Heart left ventricle (tissue), 16 donors: ENCODE measurements at regions not wholly inside any gene's neighbourhood (a gene's known extent, or its start where the extent isn't known, plus 50 kb on each side); places are given as distances from the start of the nearest gene placed in this dataset.

Experiments
- ATAC-seq, 4 donors: fragments of 200-7000 bp; cut with Tn5 transposase; one replicate each; pipeline ENCODE4 v1.9.1; 2020 to 2022; ENCODE audit warnings: moderate library complexity in 4 of 4, mild to moderate bottlenecking in 3 of 4, moderate number of reproducible peaks in 1 of 4
- DNase-seq, 5 donors: peaks; one replicate each; pipeline ENCODE4 v3.0.0-alpha.2; 2020
- H3K27ac ChIP-seq, 12 donors: fragments of 200-600 bp; sonication (generic) in 4 of 12; one replicate each; pipeline versions ENCODE4 v1.5.0 to v1.8.0; 2016 to 2022; ENCODE audit warnings: mild to moderate bottlenecking in 2 of 12
- H3K27me3 ChIP-seq, 9 donors: fragments of 200-600 bp; sonication (generic) in 2 of 9; one replicate each; pipeline versions ENCODE4 v1.5.1 to v1.8.0; 2016 to 2022; ENCODE audit warnings: mild to moderate bottlenecking in 3 of 9
- H3K36me3 ChIP-seq, 9 donors: fragments of 200-600 bp; sonication (generic) in 2 of 9; one replicate each; pipeline versions ENCODE4 v1.5.0 to v1.8.0; 2018 to 2022; ENCODE audit warnings: mild to moderate bottlenecking in 2 of 9
- H3K4me1 ChIP-seq, 12 donors: fragments of 200-600 bp; sonication (generic) in 4 of 12; one replicate each; pipeline versions ENCODE4 v1.5.0 to v1.8.0; 2016 to 2022; ENCODE audit warnings: mild to moderate bottlenecking in 3 of 12
- H3K4me3 ChIP-seq, 12 donors: fragments of 200-600 bp; sonication (generic) in 4 of 12; one replicate each; pipeline versions ENCODE4 v1.5.0 to v1.8.0; 2017 to 2022; ENCODE audit warnings: mild to moderate bottlenecking in 9 of 12, moderate library complexity in 4 of 12
- H3K9me3 ChIP-seq, 12 donors: fragments of 200-600 bp; sonication (generic) in 4 of 12; one replicate each; pipeline versions ENCODE4 v1.5.0 to v1.8.0; 2016 to 2022; ENCODE audit warnings: mild to moderate bottlenecking in 1 of 12
- CTCF ChIP-seq, 12 donors: fragments of 200-600 bp; sonication (generic) in 4 of 12; IDR thresholded peaks; one replicate each; pipeline versions ENCODE4 v1.5.0 to v1.8.0; 2018 to 2022; ENCODE audit warnings: antibody characterized with exemption in 12 of 12, mild to moderate bottlenecking in 5 of 12
- POLR2A ChIP-seq, 2 donors: fragments of 450-650 bp; IDR thresholded peaks; one replicate each; pipeline ENCODE4 v1.6.1; 2017; ENCODE audit warnings: antibody characterized with exemption in 2 of 2, mild to moderate bottlenecking in 2 of 2, moderate library complexity in 2 of 2
- WGBS, 4 donors: extraction: QIAGEN DNeasy Blood & Tissue Kit in 2 of 4; methylation state at CpG; one replicate each; pipeline versions ENCODE4 v1.1.5 to v1.1.7; 2013 to 2018; 5-methylcytosine and 5-hydroxymethylcytosine counted together
- intact Hi-C, 10 donors: fragments of 100-400 bp; cut with DNase I; formaldehyde crosslinking; loops; one replicate each; pipeline versions ENCODE4 v1.11.1 to v1.14.2; 2022
- donor health status: ischemic (EF 13 %, LVEDD 7.1; RV severe dilation, severe dysfunction).
- donor health status: healthy with polysubstance abuse.
- donor health status: DM: no; HTN: yes; CAD: no.
- donor health status: DM: no; HTN: no; CAD: no.
- donor health status: ischemic (EF 25% LVEDD 6.9; RV normal size, moderate dysfunction).
- donor health status: ischemic (EF 25% LVEDD 5.7; RV mildly dilated, moderate dysfunction).
- donor health status: healthy.
- donor health status: DM: yes; HTN: yes; CAD: no.
- donor health status: ischemic (EF 35%, LVEDD 5.7; RV mildly dilated, moderate dysfunction).
- donor health status: nonischemic (EF 11% LVEDD 7.7; RV severe dilation, severe dysfunction).
- donor health status: DM: yes; HTN: yes; CAD: no.
- donor health status: PGD.
- donor health status: ischemic (EF 29% LVEDD 5.4; RV normal size, mild dysfunction).
- donor health status: nonischemic (EF 23%, LVEDD 6.1; RV moderate dilation, normal function).

- no peaks in the 10 kb centered on the region for H3K9me3 ChIP-seq
- H3K4me1 ChIP-seq, result no peaks in the 10 kb centered on the region
- H3K27me3 ChIP-seq, result no peaks in the 10 kb centered on the region
- no peak for DNase-seq
- no peak overlapping the region for H3K27ac ChIP-seq
- 85 to 88% (median 87%) methylated on average over 4 of the region's 4 CpGs for WGBS, 4 donors
- TF ChIP-seq POLR2A (IDR thresholded peaks at IDR 0.05), result no peak
- TF ChIP-seq CTCF (IDR thresholded peaks at IDR 0.05), result no peak
- H3K36me3 ChIP-seq, result no peaks in the 10 kb centered on the region
- ATAC-seq, result no peak
- intact Hi-C loops, result no loop called here
- no peak overlapping the region for H3K4me3 ChIP-seq
Observed at GRCh38 chr6:144918073-144918472, 632.9 kb downstream of the UTRN start.

GRCh38 chr6:144919560-144919959 lies 634.4 kb downstream of the UTRN start:
- no peak overlapping the region for H3K27ac ChIP-seq
- H3K4me1 ChIP-seq, result no peaks in the 10 kb centered on the region
- TF ChIP-seq CTCF (IDR thresholded peaks at IDR 0.05) (no peak), POLR2A (IDR thresholded peaks at IDR 0.05) (no peak)
- intact Hi-C loops, result no loop called here
- H3K36me3 ChIP-seq, result no peaks in the 10 kb centered on the region
- H3K9me3 ChIP-seq, result no peaks in the 10 kb centered on the region
- no peak for ATAC-seq
- no peak for DNase-seq
- WGBS, 4 donors, result 76 to 87% (median 81%) methylated on average over 2 of the region's 2 CpGs
- H3K27me3 ChIP-seq, result no peaks in the 10 kb centered on the region
- no peak overlapping the region for H3K4me3 ChIP-seq

GRCh38 chr6:144920391-144920961 lies 635.3 kb downstream of the UTRN start:
- Histone ChIP-seq H3K36me3 (no peaks in the 10 kb centered on the region), H3K27me3 (no peaks in the 10 kb centered on the region), H3K4me3 (no peak overlapping the region), H3K4me1 (no peaks in the 10 kb centered on the region), H3K27ac (no peak overlapping the region), H3K9me3 (no peaks in the 10 kb centered on the region)
- DNase-seq (no peak), ATAC-seq (no peak)
- 65 to 75% (median 69%) methylated on average over 4 of the region's 4 CpGs for WGBS, 4 donors
- intact Hi-C loops, result no loop called here
- TF ChIP-seq CTCF (IDR thresholded peaks at IDR 0.05), result no peak
- TF ChIP-seq POLR2A (IDR thresholded peaks at IDR 0.05), result no peak

- ATAC-seq (no peak), DNase-seq (no peak)
- Histone ChIP-seq H3K9me3 (no peaks in the 10 kb centered on the region), H3K27me3 (no peaks in the 10 kb centered on the region), H3K27ac (no peak overlapping the region), H3K4me1 (no peaks in the 10 kb centered on the region), H3K36me3 (no peaks in the 10 kb centered on the region), H3K4me3 (no peak overlapping the region)
- intact Hi-C loops, result no loop called here
- WGBS, 4 donors, result 73 to 89% (median 79%) methylated on average over 6 of the region's 6 CpGs
- TF ChIP-seq POLR2A (IDR thresholded peaks at IDR 0.05), result no peak
Observed at GRCh38 chr6:144921206-144921975, 636.3 kb downstream of the UTRN start.
